ENCODE measurements at regions not wholly inside any gene's neighbourhood (a gene's known extent, or its start where the extent isn't known, plus 50 kb on each side); places are given as distances from the start of the nearest gene placed in this dataset.

- Histone ChIP-seq H2BK5ac (ENCODE audit: insufficient read length, low read length) (no peak overlapping the region), H2BK15ac (ENCODE audit: low read depth, low read length) (no peak overlapping the region), H2AK5ac (ENCODE audit: insufficient read length, low read length) (no peak overlapping the region), H2BK120ac (ENCODE audit: low read depth, low read length, poor library complexity, severe bottlenecking) (no peak overlapping the region), H2BK20ac (ENCODE audit: low read depth, low read length, poor library complexity, severe bottlenecking) (no peak overlapping the region), H4K5ac (ENCODE audit: insufficient read length, low read depth, low read length) (no peak overlapping the region), H2AFZ (ENCODE audit: low read length) (no peak overlapping the region), H3K4me2 (ENCODE audit: insufficient read depth, insufficient read length, low read length) (no peak overlapping the region), H3K9ac (ENCODE audit: extremely low read depth, insufficient read length, low read length) (no peak overlapping the region), H3K9me3 (ENCODE audit: control insufficient read depth, low read depth, low read length) (no peaks in the 10 kb centered on the region), H3K18ac (ENCODE audit: insufficient read length, low read depth, low read length) (no peak overlapping the region), H3K23ac (ENCODE audit: insufficient read length, low read depth, low read length) (no peak overlapping the region), H4K91ac (ENCODE audit: insufficient read length, low read depth, low read length) (no peak overlapping the region), H3K56ac (ENCODE audit: insufficient read length, low read depth, low read length) (no peak overlapping the region), H3K14ac (ENCODE audit: insufficient read depth, low read length) (no peak overlapping the region), H3K79me1 (ENCODE audit: insufficient read depth, low read depth, low read length, poor library complexity, severe bottlenecking) (no peaks in the 10 kb centered on the region), H2BK12ac (ENCODE audit: insufficient read length, low read depth, low read length) (no peak overlapping the region), H3T11ph (ENCODE audit: low read length) (no peak overlapping the region), H3K79me2 (ENCODE audit: insufficient read depth, low read length) (no peaks in the 10 kb centered on the region), H3K27ac (ENCODE audit: insufficient read length, low read depth, low read length) (no peak overlapping the region), H4K8ac (replicated peaks; ENCODE audit: insufficient read length, low read depth, low read length) (no peak overlapping the region), H3K4ac (ENCODE audit: low read depth, low read length) (no peak overlapping the region), H3K4me1 (ENCODE audit: insufficient read depth, low read length) (no peaks in the 10 kb centered on the region), H3K23me2 (ENCODE audit: insufficient read length, low read depth, low read length, poor library complexity, severe bottlenecking) (no peaks in the 10 kb centered on the region), H3K27me3 (ENCODE audit: insufficient read depth, low read length) (no peaks in the 10 kb centered on the region), H4K20me1 (ENCODE audit: control insufficient read depth, insufficient read depth, insufficient read length) (no peaks in the 10 kb centered on the region)
- no peaks in the 10 kb centered on the region; the same call in 1 of the 2 replicates for H3K27me3 Mint-ChIP-seq (ENCODE audit: low read depth)
- H3K36me3 Mint-ChIP-seq (ENCODE audit: insufficient read depth in 1 of 3, low read depth in 3 of 3) = peaks cover 5 to 15% (median 5%) of the 10 kb centered on the region in 3 experiments; a peak in 6 of 7 replicates
- no peak for DNase-seq
- TF ChIP-seq CTCF (conservative IDR thresholded peaks at IDR 0.05) = no peak
- H3K9me3 Mint-ChIP-seq = peaks cover 9 to 10% of the 10 kb centered on the region in 2 experiments
- no peak overlapping the region for H3K4me3 Mint-ChIP-seq
- no peak overlapping the region for H3K27ac Mint-ChIP-seq
- peaks cover 4 to 16% of the 10 kb centered on the region in 2 experiments; a peak in 2 of 4 replicates for H3K4me1 Mint-ChIP-seq
Measured at GRCh38 chr11:87523276-87523675, 485.5 kb downstream of the TMEM135 start.

Measured in H9 (cell line).